ENCODE measurements at regions not wholly inside any gene's neighbourhood (a gene's known extent, or its start where the extent isn't known, plus 50 kb on each side); places are given as distances from the start of the nearest gene placed in this dataset.

GRCh38 chr1:99098589-99098988 lies 93.9 kb upstream of the PLPPR5 start:
- H3K4me3 ChIP-seq (ENCODE audit: control insufficient read depth in 1 of 7, extremely low read depth in 1 of 7, insufficient read depth in 4 of 7, low read depth in 2 of 7, low read length in 6 of 7), result no peak overlapping the region
- peaks cover 0 to 2% (median 0%) of the 10 kb centered on the region in 5 experiments for H3K9me3 ChIP-seq (ENCODE audit: control extremely low read depth in 1 of 5, control insufficient read depth in 4 of 5, insufficient read depth in 2 of 5, low read depth in 1 of 5, low read length in 4 of 5)
- no peak overlapping the region for H3K27ac ChIP-seq (ENCODE audit: insufficient read depth in 1 of 2, low read depth in 1 of 2, low read length in 2 of 2, poor library complexity in 1 of 2, severe bottlenecking in 2 of 2)
- no peaks in the 10 kb centered on the region for H3K4me1 ChIP-seq (ENCODE audit: control extremely low read depth in 1 of 4, control insufficient read depth in 4 of 4, insufficient read depth in 4 of 4, low read length in 3 of 4)
- DNase-seq, result no peak
- CTCF ChIA-PET, result no interaction called here
- WGBS (ENCODE audit: insufficient coverage), result no CpG with 5 or more reads among the region's 1 CpG
- H3K27me3 ChIP-seq (replicated peaks in 2 of 5; ENCODE audit: control insufficient read depth in 4 of 5, insufficient read depth in 5 of 5, low read length in 4 of 5), result no peaks in the 10 kb centered on the region
- POLR2A ChIA-PET, result interaction anchor here (0.7 kb wide), 1 partner anchor 192 kb away, joined by 3 read pairs; no protein-coding TSS in a partner anchor
- H3K36me3 ChIP-seq (ENCODE audit: control insufficient read depth in 4 of 4, insufficient read depth in 4 of 4, low read length in 3 of 4), result no peaks in the 10 kb centered on the region

GRCh38 chr1:99106274-99106673 lies 101.6 kb upstream of the PLPPR5 start:
- 100% methylated on average over 1 of the region's 1 CpG for WGBS (ENCODE audit: insufficient coverage)
- Histone ChIP-seq H3K27ac (ENCODE audit: insufficient read depth in 1 of 2, low read depth in 1 of 2, low read length in 2 of 2, poor library complexity in 1 of 2, severe bottlenecking in 2 of 2) (no peak overlapping the region), H3K27me3 (replicated peaks in 2 of 5; ENCODE audit: control insufficient read depth in 4 of 5, insufficient read depth in 5 of 5, low read length in 4 of 5) (no peaks in the 10 kb centered on the region), H3K4me1 (ENCODE audit: control extremely low read depth in 1 of 4, control insufficient read depth in 4 of 4, insufficient read depth in 4 of 4, low read length in 3 of 4) (no peaks in the 10 kb centered on the region), H3K4me3 (ENCODE audit: control insufficient read depth in 1 of 7, extremely low read depth in 1 of 7, insufficient read depth in 4 of 7, low read depth in 2 of 7, low read length in 6 of 7) (no peak overlapping the region), H3K36me3 (ENCODE audit: control insufficient read depth in 4 of 4, insufficient read depth in 4 of 4, low read length in 3 of 4) (no peaks in the 10 kb centered on the region), H3K9me3 (ENCODE audit: control extremely low read depth in 1 of 5, control insufficient read depth in 4 of 5, insufficient read depth in 2 of 5, low read depth in 1 of 5, low read length in 4 of 5) (no peaks in the 10 kb centered on the region)
- CTCF ChIA-PET, result no interaction called here
- POLR2A ChIA-PET, result no interaction called here
- DNase-seq, result no peak

DNA sequence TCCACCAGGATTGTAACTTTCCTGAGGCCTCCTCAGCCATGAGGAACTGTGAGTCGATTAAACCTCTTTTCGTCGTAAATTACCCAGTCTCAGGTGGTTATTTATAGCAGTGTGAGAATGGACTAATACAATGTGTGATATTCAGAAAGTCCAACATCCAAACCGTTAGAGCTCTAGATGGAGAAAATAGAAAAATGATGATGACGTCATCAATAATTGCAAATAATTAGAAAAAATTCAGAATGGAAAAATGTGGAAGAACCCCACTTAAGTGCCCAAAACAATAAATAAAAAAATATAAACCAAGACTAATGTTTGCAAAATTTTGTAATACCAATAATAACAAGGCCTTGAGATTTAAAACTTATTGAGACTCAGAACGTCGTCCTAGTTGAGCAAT lies 103.0 kb upstream of the PLPPR5 start:
- Histone ChIP-seq H3K4me3 (ENCODE audit: control insufficient read depth in 1 of 7, extremely low read depth in 1 of 7, insufficient read depth in 4 of 7, low read depth in 2 of 7, low read length in 6 of 7) (no peak overlapping the region), H3K9me3 (ENCODE audit: control extremely low read depth in 1 of 5, control insufficient read depth in 4 of 5, insufficient read depth in 2 of 5, low read depth in 1 of 5, low read length in 4 of 5) (no peaks in the 10 kb centered on the region), H3K27me3 (replicated peaks in 2 of 5; ENCODE audit: control insufficient read depth in 4 of 5, insufficient read depth in 5 of 5, low read length in 4 of 5) (no peaks in the 10 kb centered on the region), H3K27ac (ENCODE audit: insufficient read depth in 1 of 2, low read depth in 1 of 2, low read length in 2 of 2, poor library complexity in 1 of 2, severe bottlenecking in 2 of 2) (no peak overlapping the region), H3K4me1 (ENCODE audit: control extremely low read depth in 1 of 4, control insufficient read depth in 4 of 4, insufficient read depth in 4 of 4, low read length in 3 of 4) (no peaks in the 10 kb centered on the region), H3K36me3 (ENCODE audit: control insufficient read depth in 4 of 4, insufficient read depth in 4 of 4, low read length in 3 of 4) (no peaks in the 10 kb centered on the region)
- CTCF ChIA-PET, result no interaction called here
- no peak for DNase-seq
- POLR2A ChIA-PET, result no interaction called here
- no CpG with 5 or more reads among the region's 7 CpGs for WGBS (ENCODE audit: insufficient coverage)

DNA sequence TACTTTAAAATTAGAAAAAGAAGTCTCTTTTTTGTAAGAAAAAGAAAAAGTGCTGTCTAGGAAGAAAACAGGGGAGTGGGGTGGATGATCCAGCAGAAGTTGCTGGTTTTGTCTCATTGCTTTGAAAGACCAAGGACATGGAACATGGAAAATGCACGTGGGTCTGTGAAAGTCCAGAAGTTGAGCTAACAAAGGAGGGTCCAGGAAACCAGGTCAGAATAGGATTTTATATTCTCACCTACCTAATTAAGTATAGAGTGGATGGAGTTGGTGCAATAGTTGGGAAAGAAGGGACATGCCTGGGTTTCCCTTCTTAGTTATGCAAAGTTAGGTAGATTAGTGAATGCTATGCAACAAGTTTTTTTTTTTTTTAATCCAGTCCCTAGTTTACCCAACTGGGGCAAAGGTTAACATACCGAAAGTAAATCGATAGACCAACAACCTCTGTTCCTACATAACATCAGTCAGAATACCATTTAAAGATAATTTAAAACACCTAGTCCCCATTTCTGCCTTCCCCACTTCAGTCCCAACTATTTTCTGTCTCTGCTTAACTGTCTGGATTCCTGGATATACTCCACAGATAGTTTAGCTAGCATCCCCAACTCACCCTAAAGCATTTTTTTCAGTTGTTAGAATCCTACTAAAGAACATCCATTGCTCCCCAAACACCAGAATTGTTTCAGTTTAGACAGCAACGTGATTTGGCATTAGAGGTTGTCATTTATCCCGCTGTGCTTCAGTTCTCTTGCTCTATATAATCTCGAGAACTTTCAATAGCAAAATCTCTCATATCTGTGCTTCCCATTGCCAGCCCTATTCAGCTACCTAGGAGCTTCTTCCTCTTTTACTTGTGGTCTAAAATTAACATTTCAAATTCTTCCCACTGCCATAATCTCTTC lies 105.7 kb upstream of the PLPPR5 start:
- POLR2A ChIA-PET, result no interaction called here
- no peak overlapping the region for H3K27ac ChIP-seq (ENCODE audit: insufficient read depth in 1 of 2, low read depth in 1 of 2, low read length in 2 of 2, poor library complexity in 1 of 2, severe bottlenecking in 2 of 2)
- CTCF ChIA-PET, result no interaction called here
- no peak for DNase-seq
- no peaks in the 10 kb centered on the region for H3K36me3 ChIP-seq (ENCODE audit: control insufficient read depth in 4 of 4, insufficient read depth in 4 of 4, low read length in 3 of 4)
- no peaks in the 10 kb centered on the region for H3K27me3 ChIP-seq (replicated peaks in 2 of 5; ENCODE audit: control insufficient read depth in 4 of 5, insufficient read depth in 5 of 5, low read length in 4 of 5)
- no peak overlapping the region for H3K4me3 ChIP-seq (ENCODE audit: control insufficient read depth in 1 of 7, extremely low read depth in 1 of 7, insufficient read depth in 4 of 7, low read depth in 2 of 7, low read length in 6 of 7)
- H3K9me3 ChIP-seq (ENCODE audit: control extremely low read depth in 1 of 5, control insufficient read depth in 4 of 5, insufficient read depth in 2 of 5, low read depth in 1 of 5, low read length in 4 of 5), result no peaks in the 10 kb centered on the region
- 87% methylated on average over 6 of the region's 6 CpGs for WGBS (ENCODE audit: insufficient coverage)
- H3K4me1 ChIP-seq (ENCODE audit: control extremely low read depth in 1 of 4, control insufficient read depth in 4 of 4, insufficient read depth in 4 of 4, low read length in 3 of 4), result no peaks in the 10 kb centered on the region

DNA sequence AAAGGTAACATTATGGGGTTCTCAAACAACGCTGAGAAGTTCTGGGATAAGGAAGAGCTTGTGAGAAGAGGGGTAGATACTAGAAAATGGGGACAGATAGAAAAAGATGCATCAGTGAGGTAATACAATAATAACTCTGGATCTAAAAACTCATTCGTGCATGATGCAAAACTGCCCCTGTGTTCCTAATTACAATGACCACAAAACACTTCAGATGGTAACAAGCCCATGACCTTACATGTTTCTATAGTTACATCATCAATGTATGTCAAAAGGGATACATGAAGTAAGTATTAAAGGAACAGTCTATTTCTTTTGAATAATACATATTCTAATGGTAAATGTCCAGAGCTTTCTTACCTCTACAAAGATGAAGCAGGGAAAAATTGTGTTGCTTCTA lies 110.6 kb upstream of the PLPPR5 start:
- Histone ChIP-seq H3K27me3 (replicated peaks in 2 of 5; ENCODE audit: control insufficient read depth in 4 of 5, insufficient read depth in 5 of 5, low read length in 4 of 5) (no peaks in the 10 kb centered on the region), H3K36me3 (ENCODE audit: control insufficient read depth in 4 of 4, insufficient read depth in 4 of 4, low read length in 3 of 4) (no peaks in the 10 kb centered on the region), H3K4me3 (ENCODE audit: control insufficient read depth in 1 of 7, extremely low read depth in 1 of 7, insufficient read depth in 4 of 7, low read depth in 2 of 7, low read length in 6 of 7) (no peak overlapping the region), H3K27ac (ENCODE audit: insufficient read depth in 1 of 2, low read depth in 1 of 2, low read length in 2 of 2, poor library complexity in 1 of 2, severe bottlenecking in 2 of 2) (no peak overlapping the region), H3K4me1 (ENCODE audit: control extremely low read depth in 1 of 4, control insufficient read depth in 4 of 4, insufficient read depth in 4 of 4, low read length in 3 of 4) (no peaks in the 10 kb centered on the region), H3K9me3 (ENCODE audit: control extremely low read depth in 1 of 5, control insufficient read depth in 4 of 5, insufficient read depth in 2 of 5, low read depth in 1 of 5, low read length in 4 of 5) (no peaks in the 10 kb centered on the region)
- no peak for DNase-seq
- POLR2A ChIA-PET, result interaction anchor here (0.5 kb wide), 1 partner anchor 184 kb away, joined by 3 read pairs; no protein-coding TSS in a partner anchor
- 100% methylated on average over 2 of the region's 2 CpGs for WGBS (ENCODE audit: insufficient coverage)
- CTCF ChIA-PET, result no interaction called here

GRCh38 chr1:99119188-99119587 lies 114.5 kb upstream of the PLPPR5 start:
- Histone ChIP-seq H3K4me1 (ENCODE audit: control extremely low read depth in 1 of 4, control insufficient read depth in 4 of 4, insufficient read depth in 4 of 4, low read length in 3 of 4) (no peaks in the 10 kb centered on the region), H3K36me3 (ENCODE audit: control insufficient read depth in 4 of 4, insufficient read depth in 4 of 4, low read length in 3 of 4) (no peaks in the 10 kb centered on the region), H3K4me3 (ENCODE audit: control insufficient read depth in 1 of 7, extremely low read depth in 1 of 7, insufficient read depth in 4 of 7, low read depth in 2 of 7, low read length in 6 of 7) (no peak overlapping the region), H3K27ac (ENCODE audit: insufficient read depth in 1 of 2, low read depth in 1 of 2, low read length in 2 of 2, poor library complexity in 1 of 2, severe bottlenecking in 2 of 2) (no peak overlapping the region), H3K9me3 (ENCODE audit: control extremely low read depth in 1 of 5, control insufficient read depth in 4 of 5, insufficient read depth in 2 of 5, low read depth in 1 of 5, low read length in 4 of 5) (no peaks in the 10 kb centered on the region), H3K27me3 (replicated peaks in 2 of 5; ENCODE audit: control insufficient read depth in 4 of 5, insufficient read depth in 5 of 5, low read length in 4 of 5) (no peaks in the 10 kb centered on the region)
- ChIA-PET POLR2A (no interaction called here), CTCF (no interaction called here)
- DNase-seq, result no peak
- 6% methylated on average over 2 of the region's 2 CpGs for WGBS (ENCODE audit: insufficient coverage)

GRCh38 chr1:99122039-99122438 lies 117.4 kb upstream of the PLPPR5 start:
- H3K4me1 ChIP-seq (ENCODE audit: control extremely low read depth in 1 of 4, control insufficient read depth in 4 of 4, insufficient read depth in 4 of 4, low read length in 3 of 4), result no peaks in the 10 kb centered on the region
- no peaks in the 10 kb centered on the region for H3K27me3 ChIP-seq (replicated peaks in 2 of 5; ENCODE audit: control insufficient read depth in 4 of 5, insufficient read depth in 5 of 5, low read length in 4 of 5)
- POLR2A ChIA-PET, result no interaction called here
- DNase-seq, result no peak
- H3K27ac ChIP-seq (ENCODE audit: insufficient read depth in 1 of 2, low read depth in 1 of 2, low read length in 2 of 2, poor library complexity in 1 of 2, severe bottlenecking in 2 of 2), result no peak overlapping the region
- CTCF ChIA-PET, result no interaction called here
- no peaks in the 10 kb centered on the region for H3K9me3 ChIP-seq (ENCODE audit: control extremely low read depth in 1 of 5, control insufficient read depth in 4 of 5, insufficient read depth in 2 of 5, low read depth in 1 of 5, low read length in 4 of 5)
- H3K4me3 ChIP-seq (ENCODE audit: control insufficient read depth in 1 of 7, extremely low read depth in 1 of 7, insufficient read depth in 4 of 7, low read depth in 2 of 7, low read length in 6 of 7), result no peak overlapping the region
- WGBS (ENCODE audit: insufficient coverage), result 100% methylated on average over 1 of the region's 4 CpGs
- no peaks in the 10 kb centered on the region for H3K36me3 ChIP-seq (ENCODE audit: control insufficient read depth in 4 of 4, insufficient read depth in 4 of 4, low read length in 3 of 4)
